Lower leg skin (tissue), 4 donors: ENCODE measurements at regions not wholly inside any gene's neighbourhood (a gene's known extent, or its start where the extent isn't known, plus 50 kb on each side); places are given as distances from the start of the nearest gene placed in this dataset.

ENCODE experiments used
- DNase-seq, 2 donors: peaks; one replicate each; pipeline ENCODE4 v3.0.0-alpha.2; 2019; ENCODE audit warnings: low spot score in 2 of 2
- H3K4me3 ChIP-seq: fragments of 200-600 bp; sonication (generic); 2 replicates; pipeline ENCODE4 v1.5.1; 2017; ENCODE audit warnings: mild to moderate bottlenecking, low read depth; ENCODE audit not compliant: poor library complexity, severe bottlenecking
- POLR2A ChIP-seq, 2 donors: fragments of 450-650 bp; IDR thresholded peaks; one replicate each; pipeline ENCODE4 v1.6.1; 2016 to 2017; ENCODE audit warnings: antibody characterized with exemption in 2 of 2, mild to moderate bottlenecking in 1 of 2, moderate library complexity in 1 of 2
- WGBS, 2 donors: methylation state at CpG; one replicate each; pipeline ENCODE4 v1.1.5; 2018; 5-methylcytosine and 5-hydroxymethylcytosine counted together
- intact Hi-C: fragments of 100-400 bp; cut with DNase I; formaldehyde crosslinking; loops from one replicate; pipeline ENCODE4 v1.15.0; 2023; ENCODE audit warnings: low total_unique reads
- TF ChIP-seq, protein P1 (sequence below), 3 donors: fragments of 450-650 bp; IDR thresholded peaks; one replicate each; pipeline ENCODE4 v1.5.1; 2016; ENCODE audit warnings: antibody characterized with exemption in 3 of 3, mild to moderate bottlenecking in 3 of 3, moderate library complexity in 2 of 3

DNA sequence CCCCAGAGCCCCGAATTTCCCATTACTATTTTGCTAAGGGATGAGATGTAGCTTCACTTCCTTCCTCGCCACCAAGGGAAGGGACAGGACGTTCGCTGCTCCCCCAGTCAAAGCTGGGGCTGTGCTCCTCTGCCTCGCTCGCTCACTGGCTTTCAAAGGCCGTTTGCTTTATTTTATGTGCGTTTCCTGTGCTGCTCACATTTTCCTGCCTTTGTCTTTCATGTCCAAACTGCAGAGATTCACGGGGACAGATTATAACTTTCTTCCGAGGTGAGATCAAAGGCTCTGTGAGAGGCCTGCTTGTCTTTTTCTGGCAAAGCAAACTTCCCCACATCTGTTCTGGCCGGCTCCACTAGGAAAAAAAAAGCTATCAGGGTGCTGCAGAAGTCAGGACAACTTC is 76.0 kb upstream of the FZD10 start:
- TF ChIP-seq POLR2A (IDR thresholded peaks at IDR 0.05), result no peak
- TF ChIP-seq, protein P1, sequence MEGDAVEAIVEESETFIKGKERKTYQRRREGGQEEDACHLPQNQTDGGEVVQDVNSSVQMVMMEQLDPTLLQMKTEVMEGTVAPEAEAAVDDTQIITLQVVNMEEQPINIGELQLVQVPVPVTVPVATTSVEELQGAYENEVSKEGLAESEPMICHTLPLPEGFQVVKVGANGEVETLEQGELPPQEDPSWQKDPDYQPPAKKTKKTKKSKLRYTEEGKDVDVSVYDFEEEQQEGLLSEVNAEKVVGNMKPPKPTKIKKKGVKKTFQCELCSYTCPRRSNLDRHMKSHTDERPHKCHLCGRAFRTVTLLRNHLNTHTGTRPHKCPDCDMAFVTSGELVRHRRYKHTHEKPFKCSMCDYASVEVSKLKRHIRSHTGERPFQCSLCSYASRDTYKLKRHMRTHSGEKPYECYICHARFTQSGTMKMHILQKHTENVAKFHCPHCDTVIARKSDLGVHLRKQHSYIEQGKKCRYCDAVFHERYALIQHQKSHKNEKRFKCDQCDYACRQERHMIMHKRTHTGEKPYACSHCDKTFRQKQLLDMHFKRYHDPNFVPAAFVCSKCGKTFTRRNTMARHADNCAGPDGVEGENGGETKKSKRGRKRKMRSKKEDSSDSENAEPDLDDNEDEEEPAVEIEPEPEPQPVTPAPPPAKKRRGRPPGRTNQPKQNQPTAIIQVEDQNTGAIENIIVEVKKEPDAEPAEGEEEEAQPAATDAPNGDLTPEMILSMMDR (IDR thresholded peaks at IDR 0.05), result no peak
- intact Hi-C loops, result no loop called here
- H3K4me3 ChIP-seq, result no peak overlapping the region
- no peak for DNase-seq
- WGBS, 2 donors, result 41 to 47% methylated on average over 11 of the region's 11 CpGs

DNA sequence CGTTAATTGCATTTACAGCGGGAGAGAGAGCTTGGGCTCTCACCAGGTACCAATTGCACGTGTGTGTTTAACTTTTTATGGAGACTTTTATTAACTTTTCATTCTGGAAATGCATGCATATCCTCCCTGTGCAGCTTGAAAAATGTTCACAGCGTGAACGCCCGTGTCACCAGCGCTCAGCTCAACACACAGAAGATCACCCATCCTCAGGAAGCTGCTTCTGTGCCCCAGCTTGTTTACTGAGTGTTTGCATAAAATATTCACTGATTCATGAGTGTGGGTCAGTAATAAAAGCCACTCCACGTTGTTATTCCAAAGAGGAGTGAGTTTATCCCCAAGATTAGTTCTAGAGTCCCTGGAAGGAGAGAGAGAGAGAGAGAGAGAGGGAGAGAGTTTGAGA is 75.5 kb upstream of the FZD10 start:
- intact Hi-C loops, result no loop called here
- H3K4me3 ChIP-seq, result no peak overlapping the region
- 44 to 52% methylated on average over 8 of the region's 8 CpGs for WGBS, 2 donors
- DNase-seq, result no peak
- TF ChIP-seq POLR2A (IDR thresholded peaks at IDR 0.05), result no peak
- TF ChIP-seq, protein P1 (IDR thresholded peaks at IDR 0.05), result no peak

DNA sequence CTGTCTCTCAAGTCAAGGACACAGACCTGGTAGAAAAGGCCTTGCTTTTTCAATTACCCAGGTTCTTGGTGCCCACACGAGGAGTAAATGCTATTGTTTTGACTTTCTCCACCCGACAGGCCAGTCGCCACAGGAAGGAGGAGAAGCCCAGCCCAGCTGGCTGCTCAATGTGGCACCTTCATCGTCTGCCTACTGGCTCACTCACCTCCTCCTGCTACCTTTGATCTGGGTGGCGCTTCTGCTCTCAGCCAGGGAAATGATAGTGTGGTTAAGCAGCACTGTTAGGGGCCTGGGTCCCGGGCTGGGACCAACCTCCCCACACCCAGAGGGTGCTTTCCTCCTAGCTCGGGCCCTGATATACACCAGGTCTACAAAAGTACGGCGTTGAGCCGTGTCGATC is 75.0 kb upstream of the FZD10 start:
- TF ChIP-seq POLR2A (IDR thresholded peaks at IDR 0.05), result no peak
- TF ChIP-seq, protein P1 (IDR thresholded peaks at IDR 0.05), result no peak
- no peak overlapping the region for H3K4me3 ChIP-seq
- DNase-seq, result no peak
- 63 to 67% methylated on average over 11 of the region's 11 CpGs for WGBS, 2 donors
- intact Hi-C loops, result no loop called here

DNA sequence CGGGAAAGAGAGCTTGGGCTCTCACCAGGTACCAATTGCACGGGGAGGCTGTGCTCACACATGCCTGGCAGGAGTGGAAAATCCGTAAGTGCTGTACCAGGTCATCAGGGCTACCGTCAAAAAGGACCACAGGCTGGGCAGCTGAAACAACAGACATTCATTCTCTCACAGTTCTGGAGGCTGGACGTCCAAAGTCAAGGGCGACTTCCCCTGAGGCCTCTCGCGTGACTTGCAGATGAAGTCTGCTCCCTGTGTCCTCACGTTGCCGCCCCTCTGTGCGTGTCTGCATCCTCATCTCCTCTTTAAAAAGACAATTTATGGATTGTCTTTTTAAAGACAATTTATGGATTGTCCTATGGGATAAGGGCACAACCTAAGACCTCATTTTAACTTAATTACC is 73.8 kb upstream of the FZD10 start:
- no peak for TF ChIP-seq POLR2A (IDR thresholded peaks at IDR 0.05)
- WGBS, 2 donors, result 69 to 84% methylated on average over 11 of the region's 11 CpGs
- intact Hi-C loops, result no loop called here
- H3K4me3 ChIP-seq, result no peak overlapping the region
- no peak for DNase-seq

DNA sequence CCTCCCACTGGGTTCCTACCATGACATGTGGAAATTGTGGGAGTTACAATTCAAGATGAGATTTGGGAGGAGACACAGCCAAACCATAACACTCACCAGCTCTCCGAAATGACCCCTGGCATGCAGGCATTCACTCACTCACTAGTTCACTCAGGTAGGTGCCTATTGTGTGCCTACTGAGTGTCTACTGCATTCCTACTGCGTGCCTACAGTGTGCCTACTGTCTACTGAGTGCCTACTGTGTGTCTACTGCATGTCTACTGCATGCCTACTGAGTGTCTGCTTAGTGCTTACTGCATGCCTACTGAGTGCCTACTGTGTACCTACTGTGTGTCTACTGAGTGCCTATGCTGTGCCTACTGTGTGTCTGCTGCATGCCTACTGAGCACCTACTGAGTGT is 71.7 kb upstream of the FZD10 start:
- intact Hi-C loops, result no loop called here
- no peak overlapping the region for H3K4me3 ChIP-seq
- TF ChIP-seq, protein P1 (IDR thresholded peaks at IDR 0.05), result no peak
- no peak for TF ChIP-seq POLR2A (IDR thresholded peaks at IDR 0.05)
- WGBS, 2 donors, result 92 to 94% methylated on average over 2 of the region's 2 CpGs
- DNase-seq, result no peak

DNA sequence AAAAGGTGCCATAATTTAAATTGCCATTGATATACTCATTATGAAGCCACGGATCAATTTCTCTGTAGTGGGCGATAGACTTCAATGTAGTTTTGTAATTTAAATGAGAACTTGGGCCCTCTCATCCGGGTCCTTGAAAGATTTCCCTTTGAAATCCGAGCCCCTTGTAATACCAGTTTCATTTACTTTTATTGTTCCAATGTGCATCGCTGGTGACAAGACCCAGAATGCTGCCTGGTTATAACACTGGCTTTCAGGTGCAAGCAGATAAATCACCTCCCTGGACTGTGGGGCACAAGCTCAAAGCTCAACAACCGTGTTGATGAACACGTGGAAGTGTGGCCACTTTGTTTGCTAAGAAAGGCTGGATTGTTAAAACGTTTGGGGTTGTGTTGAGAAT is 68.9 kb upstream of the FZD10 start:
- intact Hi-C loops, result no loop called here
- WGBS, 2 donors, result 61 to 68% methylated on average over 8 of the region's 8 CpGs
- TF ChIP-seq, protein P1 (IDR thresholded peaks at IDR 0.05), result no peak
- TF ChIP-seq POLR2A (IDR thresholded peaks at IDR 0.05), result no peak
- no peak overlapping the region for H3K4me3 ChIP-seq
- DNase-seq, result no peak
